DND-41 (cell line): ENCODE measurements at regions not wholly inside any gene's neighbourhood (a gene's known extent, or its start where the extent isn't known, plus 50 kb on each side); places are given as distances from the start of the nearest gene placed in this dataset.

Experiments
- ATAC-seq: fragments of 200-7000 bp; cut with Tn5 transposase; 3 replicates; pipeline ENCODE4 v1.9.1; 2021; ENCODE audit warnings: low read depth; ENCODE audit not compliant: insufficient read depth
- DNase-seq: peaks from one replicate; pipeline ENCODE4 v3.0.0-alpha.2; 2020
- H2AFZ ChIP-seq: 2 replicates; pipeline ENCODE4 v1.6.0; 2012; ENCODE audit warnings: low read depth, low read length
- H3K27ac ChIP-seq: 2 replicates; pipeline ENCODE4 v1.5.1; 2012; ENCODE audit warnings: low read length, inconsistent platforms
- H3K27me3 ChIP-seq: fragments of 200-600 bp; sonication (generic); 2 replicates; pipeline ENCODE4 v1.6.0; 2012; ENCODE audit warnings: low read length, mild to moderate bottlenecking, inconsistent platforms; ENCODE audit not compliant: insufficient read depth, poor library complexity
- H3K36me3 ChIP-seq: 2 replicates; pipeline ENCODE4 v1.5.1; 2012; ENCODE audit warnings: low read length, inconsistent platforms; ENCODE audit not compliant: insufficient read depth
- H3K4me1 ChIP-seq: 2 replicates; pipeline ENCODE4 v1.5.1; 2012; ENCODE audit warnings: mild to moderate bottlenecking, low read length; ENCODE audit not compliant: insufficient read depth
- H3K4me2 ChIP-seq: 2 replicates; pipeline ENCODE4 v1.6.0; 2012; ENCODE audit warnings: mild to moderate bottlenecking, moderate library complexity, low read length, inconsistent platforms; ENCODE audit not compliant: insufficient read depth
- H3K4me3 ChIP-seq, 2 experiments: fragments of 200-600 bp in 1 of 2; shearing (Covaris generic) in 1 of 2; 2 replicates each; pipeline ENCODE4 v1.5.1; 2012 to 2016; ENCODE audit warnings: inconsistent platforms in 2 of 2, low read length in 2 of 2, mild to moderate bottlenecking in 2 of 2, low read depth in 1 of 2, moderate library complexity in 1 of 2
- H3K79me2 ChIP-seq: 2 replicates; pipeline ENCODE4 v1.6.0; 2012; ENCODE audit warnings: low read length, inconsistent platforms; ENCODE audit not compliant: insufficient read depth
- H3K9ac ChIP-seq: 2 replicates; pipeline ENCODE4 v1.6.0; 2012; ENCODE audit warnings: low read depth, mild to moderate bottlenecking, inconsistent platforms, low read length, moderate library complexity
- H3K9me3 ChIP-seq: 2 replicates; pipeline ENCODE4 v1.5.1; 2012; ENCODE audit warnings: low read length, moderate library complexity, mild to moderate bottlenecking, inconsistent platforms; ENCODE audit not compliant: insufficient read depth, severe bottlenecking
- H4K20me1 ChIP-seq: 2 replicates; pipeline ENCODE4 v1.6.0; 2012; ENCODE audit warnings: low read length; ENCODE audit not compliant: insufficient read depth
- EZH2 ChIP-seq: IDR thresholded peaks from 3 replicates; pipeline ENCODE4 v1.6.1; 2012; ENCODE audit warnings: borderline replicate concordance, low read depth, mild to moderate bottlenecking, moderate library complexity, low read length, inconsistent platforms; ENCODE audit not compliant: severe bottlenecking
- TF ChIP-seq, protein P1 (sequence below): IDR thresholded peaks from 2 replicates; pipeline ENCODE4 v1.5.1; 2012; ENCODE audit warnings: borderline replicate concordance, low read length, moderate library complexity, mild to moderate bottlenecking; ENCODE audit not compliant: poor library complexity, severe bottlenecking; ENCODE audit errors: extremely low read depth

DNA sequence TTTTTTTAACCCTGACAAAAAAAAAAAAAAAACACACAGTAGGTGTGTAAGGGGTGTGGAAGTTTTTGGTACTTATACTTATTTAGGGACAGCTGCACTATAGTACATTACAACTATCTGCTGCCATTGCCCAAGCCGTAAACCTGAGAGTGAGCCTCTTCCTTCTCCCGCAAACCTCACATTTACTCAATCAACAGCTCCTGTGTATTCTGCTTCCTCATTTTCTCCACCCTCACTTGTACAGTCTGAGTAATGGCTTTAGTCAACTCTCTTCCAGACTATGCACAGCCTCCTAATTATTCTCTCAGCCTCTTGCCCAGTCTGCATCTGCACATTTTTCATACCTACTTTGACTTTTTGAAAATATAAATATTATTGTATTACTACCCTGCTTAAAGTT is 362.0 kb downstream of the ADAM29 start:
- Histone ChIP-seq H2AFZ (no peak overlapping the region), H3K36me3 (no peaks in the 10 kb centered on the region), H3K4me3 (no peak overlapping the region), H3K9ac (no peak overlapping the region), H3K4me1 (no peaks in the 10 kb centered on the region), H4K20me1 (no peaks in the 10 kb centered on the region), H3K4me2 (no peak overlapping the region), H3K27me3 (no peaks in the 10 kb centered on the region), H3K79me2 (no peaks in the 10 kb centered on the region), H3K9me3 (no peaks in the 10 kb centered on the region), H3K27ac (no peak overlapping the region)
- TF ChIP-seq, protein P1, sequence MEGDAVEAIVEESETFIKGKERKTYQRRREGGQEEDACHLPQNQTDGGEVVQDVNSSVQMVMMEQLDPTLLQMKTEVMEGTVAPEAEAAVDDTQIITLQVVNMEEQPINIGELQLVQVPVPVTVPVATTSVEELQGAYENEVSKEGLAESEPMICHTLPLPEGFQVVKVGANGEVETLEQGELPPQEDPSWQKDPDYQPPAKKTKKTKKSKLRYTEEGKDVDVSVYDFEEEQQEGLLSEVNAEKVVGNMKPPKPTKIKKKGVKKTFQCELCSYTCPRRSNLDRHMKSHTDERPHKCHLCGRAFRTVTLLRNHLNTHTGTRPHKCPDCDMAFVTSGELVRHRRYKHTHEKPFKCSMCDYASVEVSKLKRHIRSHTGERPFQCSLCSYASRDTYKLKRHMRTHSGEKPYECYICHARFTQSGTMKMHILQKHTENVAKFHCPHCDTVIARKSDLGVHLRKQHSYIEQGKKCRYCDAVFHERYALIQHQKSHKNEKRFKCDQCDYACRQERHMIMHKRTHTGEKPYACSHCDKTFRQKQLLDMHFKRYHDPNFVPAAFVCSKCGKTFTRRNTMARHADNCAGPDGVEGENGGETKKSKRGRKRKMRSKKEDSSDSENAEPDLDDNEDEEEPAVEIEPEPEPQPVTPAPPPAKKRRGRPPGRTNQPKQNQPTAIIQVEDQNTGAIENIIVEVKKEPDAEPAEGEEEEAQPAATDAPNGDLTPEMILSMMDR: no peak
- ATAC-seq: no peak
- DNase-seq: no peak

DNA sequence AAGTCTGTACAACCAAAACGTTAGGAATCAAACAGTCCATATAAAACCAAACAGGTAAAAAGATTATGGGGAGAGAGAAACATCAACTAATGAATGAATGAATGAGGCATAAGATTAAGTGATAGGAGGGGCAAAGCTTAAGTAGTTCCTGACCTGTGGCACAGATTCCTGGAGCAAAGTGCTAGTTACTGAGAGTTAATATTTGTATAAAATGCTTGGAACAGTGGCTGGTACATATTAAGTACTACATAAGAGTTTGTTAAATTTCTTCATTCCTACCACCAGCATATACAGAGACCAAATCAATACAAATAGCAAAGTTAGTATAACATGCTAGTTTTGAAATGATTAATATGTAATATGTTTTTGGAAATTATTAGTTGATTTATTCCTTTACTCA is 363.7 kb downstream of the ADAM29 start:
- H3K9me3 ChIP-seq: no peaks in the 10 kb centered on the region
- no peaks in the 10 kb centered on the region for H4K20me1 ChIP-seq
- H3K4me2 ChIP-seq: no peak overlapping the region

DNA sequence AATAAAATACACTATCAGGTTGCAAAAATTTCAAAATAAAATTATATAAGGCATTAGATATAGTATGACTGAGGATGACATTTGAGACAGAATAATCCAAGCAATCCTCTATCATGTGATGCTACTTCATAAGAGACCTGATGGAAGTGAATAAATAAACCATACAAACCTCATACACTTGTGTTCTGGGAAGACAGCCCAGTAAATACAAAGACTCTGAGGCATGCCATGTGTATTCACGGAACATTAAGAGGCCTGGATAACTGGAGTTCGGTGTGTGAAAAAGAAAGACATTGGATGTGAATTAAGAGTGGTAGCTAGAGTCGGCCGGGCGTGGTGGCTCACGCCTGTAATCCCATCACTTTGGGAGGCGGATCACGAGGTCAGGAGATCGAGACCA is 364.2 kb downstream of the ADAM29 start:
- Histone ChIP-seq H3K36me3 (no peaks in the 10 kb centered on the region), H3K4me1 (no peaks in the 10 kb centered on the region), H2AFZ (no peak overlapping the region), H3K27ac (no peak overlapping the region), H3K79me2 (no peaks in the 10 kb centered on the region), H3K9me3 (no peaks in the 10 kb centered on the region), H3K27me3 (no peaks in the 10 kb centered on the region), H3K4me3 (no peak overlapping the region), H3K4me2 (no peak overlapping the region), H3K9ac (no peak overlapping the region), H4K20me1 (no peaks in the 10 kb centered on the region)
- DNase-seq: no peak
- ATAC-seq: no peak
- TF ChIP-seq, protein P1: no peak
- no peak for TF ChIP-seq EZH2

More for the DNA sequence above, 363.7 kb downstream of the ADAM29 start:
- Histone ChIP-seq H3K4me1 (no peaks in the 10 kb centered on the region), H2AFZ (no peak overlapping the region), H3K27me3 (no peaks in the 10 kb centered on the region), H3K27ac (no peak overlapping the region), H3K79me2 (no peaks in the 10 kb centered on the region), H3K9ac (no peak overlapping the region), H3K36me3 (no peaks in the 10 kb centered on the region), H3K4me3 (no peak overlapping the region)
- ATAC-seq (no peak), DNase-seq (no peak)
- TF ChIP-seq, protein P1: no peak
- no peak for TF ChIP-seq EZH2

DNA sequence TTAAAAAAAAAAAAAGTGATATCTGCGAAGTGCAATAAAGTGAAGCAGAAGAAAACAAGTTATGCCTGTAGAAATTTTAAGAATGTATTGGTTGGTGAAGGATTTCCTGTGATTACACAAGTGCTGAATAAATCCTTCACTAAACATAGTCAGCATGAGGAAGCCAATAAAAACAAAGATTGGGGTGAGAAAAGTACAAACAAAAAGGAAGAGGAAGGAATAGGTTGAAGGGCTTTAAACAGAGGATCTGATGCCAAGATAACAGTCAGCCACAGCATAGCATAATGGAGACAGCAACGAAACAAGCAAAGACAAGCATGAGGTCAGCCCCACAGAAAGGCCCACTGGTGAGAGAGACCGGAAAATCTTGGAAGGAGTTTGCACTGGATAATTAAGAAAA is 372.2 kb downstream of the ADAM29 start:
- H3K4me2 ChIP-seq: no peak overlapping the region
- DNase-seq (no peak), ATAC-seq (no peak)
- H3K4me1 ChIP-seq: no peaks in the 10 kb centered on the region
- H3K27me3 ChIP-seq: no peaks in the 10 kb centered on the region
- H3K9ac ChIP-seq: no peak overlapping the region
- H4K20me1 ChIP-seq: no peaks in the 10 kb centered on the region
- no peaks in the 10 kb centered on the region for H3K36me3 ChIP-seq
- H2AFZ ChIP-seq: no peak overlapping the region
- no peak overlapping the region for H3K4me3 ChIP-seq
- no peaks in the 10 kb centered on the region for H3K9me3 ChIP-seq
- no peak overlapping the region for H3K27ac ChIP-seq
- TF ChIP-seq, protein P1: no peak
- TF ChIP-seq EZH2: no peak
- no peaks in the 10 kb centered on the region for H3K79me2 ChIP-seq
